WI38 (cell line): ENCODE measurements at regions not wholly inside any gene's neighbourhood (a gene's known extent, or its start where the extent isn't known, plus 50 kb on each side); places are given as distances from the start of the nearest gene placed in this dataset.

Experiments used
- H3K4me3 ChIP-seq: 2 replicates; pipeline ENCODE4 v1.5.1; 2011; ENCODE audit warnings: low read depth, mild to moderate bottlenecking, control low read depth, low read length
- CTCF ChIP-seq: IDR thresholded peaks from 2 replicates; pipeline ENCODE4 v1.5.1; 2012; ENCODE audit warnings: low read depth, mild to moderate bottlenecking, control low read depth, low read length

GRCh38 chr4:149296503-149296902 lies 519.1 kb downstream of the IQCM start:
- TF ChIP-seq CTCF = no peak
- H3K4me3 ChIP-seq = no peak overlapping the region

- no peak overlapping the region for H3K4me3 ChIP-seq
- TF ChIP-seq CTCF = no peak
Measured at GRCh38 chr4:149296084-149296483, 519.6 kb downstream of the IQCM start.

- no peak for TF ChIP-seq CTCF
- H3K4me3 ChIP-seq = no peak overlapping the region
Measured at GRCh38 chr4:149294601-149295000, 521.0 kb downstream of the IQCM start.

- no peak for TF ChIP-seq CTCF
- no peak overlapping the region for H3K4me3 ChIP-seq
Measured at GRCh38 chr4:149293046-149293649, 522.5 kb downstream of the IQCM start.

- TF ChIP-seq CTCF = no peak
- no peak overlapping the region for H3K4me3 ChIP-seq
Measured at GRCh38 chr4:149292425-149293007, 523.1 kb downstream of the IQCM start.

- no peak overlapping the region for H3K4me3 ChIP-seq
- TF ChIP-seq CTCF = no peak
Measured at GRCh38 chr4:149291463-149291862, 524.2 kb downstream of the IQCM start.

GRCh38 chr4:149280806-149281205 lies 534.8 kb downstream of the IQCM start:
- no peak overlapping the region for H3K4me3 ChIP-seq
- no peak for TF ChIP-seq CTCF
